ENCODE measurements at regions not wholly inside any gene's neighbourhood (a gene's known extent, or its start where the extent isn't known, plus 50 kb on each side); places are given as distances from the start of the nearest gene placed in this dataset.
"Not testable (repeated sequence)": the region's sequence is repeated elsewhere in the genome, so short reads cannot be mapped to it uniquely, and the experiment has no call there.

DNA sequence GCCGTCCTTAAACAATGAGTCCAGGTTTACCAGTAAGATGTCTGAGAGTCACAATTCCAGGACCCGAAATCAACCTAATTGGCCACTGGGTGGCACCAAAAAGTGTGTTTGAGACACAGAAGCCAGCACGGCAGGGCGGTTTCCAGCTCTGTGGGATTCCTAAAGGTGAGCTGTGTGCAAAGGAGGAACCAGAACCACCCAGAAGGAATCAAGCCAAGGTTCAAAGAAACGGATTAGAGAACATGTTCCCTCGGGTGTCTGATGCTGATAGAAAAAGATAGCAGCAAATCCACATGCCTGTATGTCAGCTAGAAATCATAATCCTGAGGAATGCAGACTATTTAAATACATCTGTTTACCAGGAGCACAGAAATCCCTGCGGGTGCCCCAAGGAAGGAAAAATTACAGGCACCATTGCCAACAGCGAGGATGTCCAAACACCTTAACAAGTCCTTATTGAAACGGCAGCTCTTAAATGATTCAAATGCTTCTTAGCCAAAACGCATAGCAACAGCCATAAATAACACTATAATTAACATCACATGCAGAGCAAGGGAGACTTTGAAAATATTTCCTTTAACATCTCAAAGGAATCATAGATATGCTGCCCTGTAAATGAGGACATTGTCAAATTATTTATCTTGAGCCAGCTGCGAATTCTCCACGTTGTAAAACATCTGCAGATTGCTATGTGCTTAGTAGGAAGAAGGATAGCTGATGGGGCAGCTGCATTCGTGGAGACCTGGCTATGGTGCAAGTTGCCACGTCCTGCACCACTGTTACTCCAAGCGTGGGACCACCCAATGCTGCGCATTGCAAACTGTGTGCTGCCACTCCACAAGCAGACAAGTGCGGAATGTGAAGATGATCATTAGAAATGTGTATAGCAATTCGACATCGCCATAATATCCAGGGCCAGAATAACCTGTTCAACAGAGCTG is 318.7 kb upstream of the NCKAP5 start:
- no peak for FAIRE-seq

DNA sequence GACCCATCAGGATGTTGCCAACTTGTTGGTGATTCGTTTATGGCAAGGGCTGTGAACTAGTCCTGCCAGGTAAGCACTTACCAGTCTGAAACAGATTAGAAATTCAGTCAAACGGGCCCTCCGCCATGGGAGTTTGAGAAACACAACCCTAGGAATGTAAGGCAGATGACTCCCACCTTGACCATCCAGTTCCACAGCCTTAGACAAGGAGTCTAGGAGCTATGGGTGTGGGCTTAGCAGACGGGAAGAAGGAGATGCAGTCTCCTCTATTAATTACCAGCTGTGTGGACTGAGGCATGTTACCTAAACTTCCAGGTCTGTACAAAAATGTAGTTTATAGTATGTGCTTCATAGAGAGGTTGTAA is 319.4 kb upstream of the NCKAP5 start:
- FAIRE-seq, result no peak

DNA sequence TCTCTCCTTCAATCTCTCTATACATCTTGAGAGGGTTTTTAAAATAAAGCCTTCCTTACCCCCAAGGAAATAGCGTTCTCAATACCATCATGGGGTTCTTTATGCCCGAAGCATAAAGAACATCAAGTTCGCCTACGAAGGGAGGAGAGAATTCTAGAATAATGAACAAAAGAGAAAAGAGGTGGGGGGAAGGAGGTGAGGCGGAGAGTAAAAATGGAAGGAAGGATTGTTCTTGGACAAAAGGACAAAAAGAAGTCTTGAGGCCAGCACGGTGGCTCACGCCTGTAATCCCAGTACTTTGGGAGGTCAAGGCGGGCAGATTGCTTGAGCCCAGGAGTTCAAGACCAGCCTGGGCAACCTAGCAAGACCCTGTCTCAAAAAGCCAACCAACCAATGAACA is 319.8 kb upstream of the NCKAP5 start:
- no peak for FAIRE-seq

DNA sequence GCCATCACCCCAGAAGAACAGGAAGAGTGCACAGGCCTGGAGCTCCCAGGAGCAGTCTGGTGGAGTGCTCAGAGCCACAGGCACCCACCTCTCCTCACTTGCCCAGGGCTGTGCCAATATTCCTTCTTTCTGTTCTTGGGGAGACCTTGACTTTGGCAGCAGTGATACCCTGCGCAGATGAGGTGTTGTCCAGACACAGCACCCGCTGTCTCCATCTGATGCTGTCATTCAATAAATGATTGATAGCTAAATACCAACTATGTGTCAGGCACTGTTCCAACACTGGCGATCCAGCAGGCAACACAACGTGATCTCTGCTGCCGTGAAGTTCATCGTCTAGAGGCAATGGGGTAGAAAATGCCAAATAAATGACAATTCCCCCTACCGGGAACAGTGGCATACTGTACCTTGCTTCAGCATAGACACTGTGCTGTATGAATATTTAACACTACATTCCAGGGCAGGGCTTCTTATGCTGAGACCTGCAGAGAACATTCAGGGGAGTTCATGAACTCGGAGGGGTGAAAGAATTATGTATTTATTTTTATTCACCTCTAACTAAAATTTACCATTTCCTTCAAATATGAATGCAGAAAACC is 320.5 kb upstream of the NCKAP5 start:
- FAIRE-seq, result no peak

DNA sequence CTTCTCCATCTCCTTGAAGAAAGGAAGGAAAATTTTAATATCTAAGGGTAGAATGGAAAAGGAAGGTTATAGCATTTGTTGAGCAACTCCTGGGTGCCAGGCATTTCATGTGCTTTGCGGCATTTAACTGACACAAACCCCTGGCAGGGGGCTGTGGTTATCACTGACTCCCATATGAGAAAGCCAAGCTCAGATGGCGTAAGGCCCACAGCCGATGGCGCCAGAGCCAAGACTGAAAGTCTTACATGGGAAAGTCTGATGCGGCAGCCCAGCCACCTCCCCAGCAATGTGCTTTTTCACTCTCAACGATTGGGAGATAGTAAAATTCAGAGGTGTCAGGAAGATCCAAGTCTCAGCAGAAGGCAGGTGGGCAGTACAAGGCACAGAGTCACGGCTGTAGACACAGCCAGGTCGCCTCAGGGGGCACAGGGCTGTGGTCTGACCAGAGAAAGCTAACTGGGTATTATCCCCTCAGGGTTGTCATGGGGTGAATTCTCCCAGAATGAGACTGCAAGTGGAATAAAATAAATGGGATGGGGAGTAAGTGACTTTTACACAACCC is 324.2 kb upstream of the NCKAP5 start:
- no peak for FAIRE-seq

DNA sequence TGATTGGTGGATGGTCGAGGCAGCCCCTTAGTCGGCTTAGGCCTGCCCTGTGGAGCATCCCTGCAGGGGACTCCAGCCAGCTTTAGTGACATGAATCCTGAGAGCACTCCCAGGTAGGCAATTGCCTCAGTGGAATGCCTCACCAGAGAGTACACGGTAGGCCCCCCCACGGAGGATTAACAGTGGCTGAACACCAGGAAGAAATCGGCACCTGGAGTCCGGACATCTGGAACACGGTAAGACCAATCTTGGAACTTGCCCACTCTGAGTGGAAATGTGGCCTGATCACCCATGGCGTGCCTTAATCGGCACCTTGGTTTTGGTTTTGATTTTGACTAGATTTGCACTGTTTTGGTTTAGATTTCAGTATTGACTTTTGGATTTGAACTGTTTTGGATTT is 326.2 kb upstream of the NCKAP5 start:
- no peak for FAIRE-seq

DNA sequence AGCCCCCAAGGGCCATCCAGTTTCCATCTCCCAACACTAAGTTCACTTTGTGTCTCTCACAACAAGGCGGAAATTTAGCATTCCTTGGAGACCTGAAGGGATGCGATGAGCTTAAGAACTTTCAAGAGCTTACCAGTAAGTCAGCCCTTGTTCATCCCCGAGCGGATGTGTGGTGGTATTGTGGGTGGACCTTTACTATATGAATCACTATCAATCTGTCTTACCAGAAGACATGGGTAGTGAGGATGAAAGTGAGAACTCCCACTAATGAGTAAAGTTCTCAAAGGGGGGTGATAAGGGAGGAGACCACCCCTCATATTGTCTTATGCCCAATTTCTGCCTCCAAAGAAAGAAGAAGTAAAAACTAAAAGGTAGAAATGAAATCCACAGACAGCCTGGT is 329.6 kb upstream of the NCKAP5 start:
- not testable (repeated sequence) for FAIRE-seq

DNA sequence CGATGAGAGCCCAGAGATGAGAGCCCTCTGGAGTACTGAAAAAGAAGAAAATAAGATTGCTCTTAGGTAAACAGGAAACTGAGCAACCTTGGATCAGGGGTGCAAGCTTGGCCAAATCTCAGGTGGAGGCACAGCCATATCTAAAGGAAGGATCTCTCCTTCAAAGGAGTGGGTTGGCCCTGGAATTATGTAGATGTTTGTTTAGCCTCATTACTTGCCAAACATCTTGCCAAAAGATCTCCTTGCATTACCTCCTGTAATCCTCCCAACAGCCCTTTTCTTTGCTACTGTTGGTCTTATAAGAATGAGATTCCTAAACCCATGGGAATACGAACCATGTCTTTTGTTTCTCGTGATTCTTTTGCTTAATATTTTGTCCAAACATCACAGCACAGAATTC is 332.6 kb upstream of the NCKAP5 start:
- FAIRE-seq, result no peak

DNA sequence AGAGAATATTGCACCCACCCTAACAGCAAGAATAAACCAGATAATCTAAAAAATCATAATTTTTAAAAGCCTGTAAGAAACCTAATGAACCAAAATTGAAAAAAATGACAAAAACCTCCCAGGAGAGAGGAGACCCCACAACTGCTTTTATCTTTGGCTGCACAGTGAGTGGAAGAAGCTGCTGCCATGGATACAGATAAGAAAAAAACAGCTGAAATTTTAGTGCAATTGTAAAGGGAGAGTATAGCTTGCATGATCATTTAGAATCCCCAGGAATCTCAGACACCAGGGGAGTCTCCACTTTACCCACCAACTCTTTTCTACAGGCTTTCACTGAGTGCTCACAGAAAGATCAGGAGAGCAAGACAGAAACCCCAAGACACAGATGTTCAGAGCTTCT is 338.1 kb upstream of the NCKAP5 start:
- no peak for FAIRE-seq

DNA sequence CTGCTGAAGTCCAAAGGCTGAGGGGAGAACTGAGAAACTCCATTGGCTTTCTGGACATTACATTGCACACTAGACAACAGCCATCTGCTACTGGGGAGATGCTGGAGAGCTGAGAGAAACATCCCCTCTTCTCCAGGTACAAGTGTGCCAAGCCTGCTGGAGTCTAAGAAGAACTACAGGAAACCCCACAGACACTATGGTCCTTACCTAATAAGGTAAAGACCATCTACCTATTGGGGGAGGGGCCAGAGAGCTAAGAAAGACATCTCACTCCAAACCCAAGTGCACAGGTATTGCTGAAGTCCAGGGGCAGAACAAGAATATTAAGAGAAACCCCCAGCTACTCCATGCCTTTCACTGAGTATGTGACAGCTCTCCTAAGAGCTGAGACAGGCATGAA is 338.7 kb upstream of the NCKAP5 start:
- FAIRE-seq, result no peak

DNA sequence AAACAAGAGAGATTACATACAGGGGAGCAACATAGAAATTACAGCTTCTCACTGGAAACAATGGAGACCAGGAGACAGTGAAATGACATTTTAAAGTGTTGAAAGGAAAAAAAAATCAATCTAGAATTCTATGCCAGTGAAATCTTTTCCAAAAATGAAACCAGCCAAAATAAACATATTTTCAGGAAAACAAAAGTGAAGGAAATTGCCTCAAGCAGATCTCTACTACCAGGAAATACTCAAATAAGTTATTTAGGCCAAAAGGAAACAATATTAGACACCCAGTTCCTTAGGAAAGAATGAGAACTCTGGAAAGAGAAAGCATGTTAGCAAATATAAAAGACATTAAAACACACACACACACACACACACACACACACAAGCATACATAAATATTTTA is 339.9 kb upstream of the NCKAP5 start:
- FAIRE-seq, result no peak

DNA sequence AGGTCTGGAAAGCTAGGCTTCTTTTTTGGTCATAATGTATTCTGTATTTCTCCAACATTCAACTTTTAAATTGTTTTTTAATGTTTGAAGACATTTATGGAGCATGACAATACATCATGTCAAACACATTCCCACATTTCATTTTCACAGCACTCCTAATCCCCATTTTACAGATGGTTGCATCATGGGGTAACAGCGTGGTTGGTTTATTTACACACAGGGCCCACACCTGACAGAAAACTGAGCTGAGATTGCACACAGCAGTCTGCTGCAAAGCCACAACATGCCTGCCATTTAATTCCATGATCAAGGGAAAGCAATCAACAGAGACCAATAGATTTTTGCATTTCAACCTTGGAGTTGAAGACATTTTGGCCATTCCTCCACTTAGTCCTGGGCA is 335.7 kb upstream of the MGAT5 start:
- FAIRE-seq, result no peak

DNA sequence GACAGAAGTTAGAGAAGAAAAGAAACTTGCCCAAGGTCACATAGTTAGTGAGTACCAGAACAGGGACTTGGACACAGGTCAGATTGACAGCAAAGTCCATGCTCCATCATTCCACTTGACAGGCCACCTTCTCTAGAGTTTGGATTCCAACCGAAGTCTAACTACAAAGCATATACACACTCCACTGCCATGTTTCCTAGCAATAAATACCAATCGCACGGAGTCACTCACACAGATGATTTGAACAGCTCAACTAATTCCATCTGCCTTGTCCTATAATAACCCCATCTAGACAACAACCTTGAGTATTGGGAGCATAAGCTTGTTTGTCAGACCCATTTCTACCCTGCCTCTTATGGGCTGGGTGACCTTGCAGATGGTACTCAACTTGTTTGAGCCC is 334.6 kb upstream of the MGAT5 start:
- FAIRE-seq, result no peak

DNA sequence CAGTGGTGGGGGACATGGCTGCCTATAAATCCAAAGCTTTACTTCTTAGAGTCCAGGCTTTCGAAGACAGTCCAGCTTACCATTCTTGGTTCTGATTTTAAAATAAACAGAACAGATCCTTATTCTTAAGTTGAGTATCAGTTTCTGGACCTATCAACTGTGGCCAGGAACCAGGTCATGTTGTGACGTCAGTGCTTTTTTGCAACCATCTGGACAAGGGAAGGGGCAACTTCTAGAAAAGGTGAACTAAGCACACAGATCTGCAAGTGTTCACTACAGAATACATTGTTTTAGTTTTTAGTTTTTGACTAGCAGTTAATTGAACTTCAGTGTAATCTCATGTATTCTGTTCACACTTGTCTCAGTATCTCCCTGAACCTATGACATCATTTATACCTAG is 326.0 kb upstream of the MGAT5 start:
- FAIRE-seq, result no peak

DNA sequence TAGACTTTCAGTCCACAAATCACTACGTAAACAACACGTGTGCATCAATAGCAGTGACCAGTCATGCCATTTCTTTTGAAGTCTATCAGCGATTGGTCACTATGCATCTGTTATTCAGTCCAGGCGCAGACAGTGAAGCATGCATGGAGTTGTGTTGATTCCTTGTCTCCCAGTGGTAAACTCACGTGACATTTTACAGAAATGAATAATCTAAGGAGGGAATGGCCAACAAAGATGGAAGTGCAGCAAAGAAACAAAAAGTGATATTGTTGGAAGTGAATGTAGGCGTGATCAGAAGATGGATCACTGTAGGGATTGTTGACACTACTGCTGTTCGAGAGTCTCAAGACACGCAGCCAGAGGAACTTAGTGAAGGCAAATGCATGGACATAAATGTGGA is 317.8 kb upstream of the MGAT5 start:
- no peak for FAIRE-seq

DNA sequence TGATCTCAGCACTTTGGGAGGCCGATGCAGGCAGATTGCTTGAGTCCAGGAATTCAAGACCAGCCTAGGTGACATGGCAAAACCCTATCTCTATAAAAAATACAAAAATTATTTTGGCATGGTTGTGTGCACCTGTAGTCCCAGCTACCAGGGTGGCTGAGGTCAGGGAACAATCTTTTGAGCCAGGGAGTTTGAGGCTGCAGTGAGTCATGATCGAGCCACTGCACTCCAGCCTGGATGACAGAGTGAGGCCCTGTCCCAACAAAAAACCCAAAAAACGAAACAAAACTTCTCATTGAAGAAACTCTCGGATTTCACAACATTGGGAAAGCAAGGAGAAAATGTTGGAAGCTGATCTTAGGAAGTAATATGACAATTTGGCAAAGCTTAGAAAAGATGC is 317.3 kb upstream of the MGAT5 start:
- no peak for FAIRE-seq

DNA sequence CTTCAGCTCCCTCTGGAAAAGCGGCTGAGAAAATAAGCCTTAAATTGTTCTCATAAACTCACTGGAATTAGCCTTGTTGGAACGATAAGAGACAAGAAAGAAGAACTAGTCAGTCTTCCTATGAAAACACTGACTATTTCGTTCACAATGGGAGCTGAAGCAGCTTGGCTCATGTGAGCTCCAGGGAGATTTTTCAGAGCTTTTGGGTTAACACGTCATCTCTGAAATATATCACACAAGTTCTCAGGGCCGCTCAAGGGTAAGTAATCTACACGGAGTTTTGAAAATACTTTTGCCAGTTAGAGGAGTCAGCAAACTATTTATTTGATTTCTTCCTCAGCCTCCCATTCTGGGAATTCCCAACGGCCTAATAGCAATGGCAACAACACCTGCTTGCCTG is 316.2 kb upstream of the MGAT5 start:
- no peak for FAIRE-seq

DNA sequence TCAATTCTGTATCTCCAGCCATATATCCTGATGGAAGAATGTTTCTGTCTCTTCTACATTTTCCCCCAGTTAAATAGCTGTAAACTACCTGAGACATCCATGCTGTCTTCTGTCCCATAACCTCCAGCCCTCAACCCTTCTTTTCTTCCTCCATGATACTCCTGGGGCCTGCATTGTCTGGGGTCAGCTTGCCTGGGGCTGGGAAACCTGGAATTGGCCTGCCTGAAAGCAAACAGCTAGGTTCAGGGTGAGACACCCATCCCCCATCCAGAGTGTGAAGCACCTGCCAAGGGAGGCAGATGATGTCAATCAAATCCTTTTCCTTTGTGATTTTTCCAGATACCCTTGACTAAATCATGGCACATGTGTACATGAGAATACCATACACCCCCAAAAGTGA is 313.7 kb upstream of the MGAT5 start:
- FAIRE-seq, result no peak

DNA sequence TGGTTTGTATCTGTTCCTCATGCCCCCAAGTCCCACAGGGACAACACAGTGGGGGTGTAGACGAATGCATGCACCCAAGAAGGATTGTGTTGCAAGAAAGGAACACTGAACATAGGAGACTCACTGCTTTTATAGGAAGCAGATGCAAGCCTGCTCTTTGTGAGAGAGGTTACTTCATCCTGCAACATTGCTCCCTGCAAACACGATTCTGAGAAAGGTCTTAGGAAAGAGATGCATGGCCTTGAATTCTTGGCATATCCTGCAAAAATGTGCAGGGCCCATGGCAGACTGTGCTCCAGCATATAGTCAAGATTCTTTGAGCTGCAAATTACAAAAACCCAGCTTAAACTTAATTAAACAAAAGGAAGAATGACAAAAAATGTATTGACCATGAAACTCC is 312.2 kb upstream of the MGAT5 start:
- no peak for FAIRE-seq

DNA sequence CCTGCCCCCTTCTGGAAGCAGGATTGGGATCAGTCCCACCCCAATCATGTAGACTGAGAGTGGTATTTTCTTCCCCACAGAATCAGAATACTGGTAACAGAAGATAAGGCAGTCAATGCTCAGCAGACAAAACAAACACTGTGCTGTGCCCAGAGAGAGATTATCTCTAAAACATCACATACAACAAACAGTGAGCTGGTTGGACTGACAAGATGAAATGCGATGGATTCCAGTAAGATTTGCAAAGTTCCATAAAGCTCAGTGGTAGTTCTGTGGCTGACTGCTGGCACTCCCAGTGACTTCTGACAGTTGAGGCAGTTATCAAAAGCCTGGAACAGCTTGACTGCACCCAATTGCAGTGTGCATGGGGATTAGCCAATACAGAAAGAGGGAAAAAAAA is 311.5 kb upstream of the MGAT5 start:
- no peak for FAIRE-seq

DNA sequence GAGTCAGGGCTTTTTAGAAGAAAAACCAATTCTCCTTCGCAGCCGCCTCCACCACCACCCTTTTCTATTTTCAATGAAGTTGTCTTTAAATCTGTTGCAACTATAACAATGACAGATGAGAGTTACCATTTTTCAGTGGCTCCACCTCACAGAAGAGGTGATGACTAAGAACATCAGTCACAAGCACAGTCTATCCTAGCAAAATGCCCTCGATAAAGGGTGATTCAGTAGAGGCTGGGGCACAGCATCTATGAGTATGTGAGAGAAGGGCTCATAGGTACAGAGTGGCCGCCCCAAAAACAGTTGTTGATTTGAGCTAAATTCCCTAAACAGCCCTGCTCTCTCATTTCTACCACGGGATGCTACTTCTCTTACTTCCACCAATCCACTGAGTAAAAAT is 310.8 kb upstream of the MGAT5 start:
- FAIRE-seq, result no peak

DNA sequence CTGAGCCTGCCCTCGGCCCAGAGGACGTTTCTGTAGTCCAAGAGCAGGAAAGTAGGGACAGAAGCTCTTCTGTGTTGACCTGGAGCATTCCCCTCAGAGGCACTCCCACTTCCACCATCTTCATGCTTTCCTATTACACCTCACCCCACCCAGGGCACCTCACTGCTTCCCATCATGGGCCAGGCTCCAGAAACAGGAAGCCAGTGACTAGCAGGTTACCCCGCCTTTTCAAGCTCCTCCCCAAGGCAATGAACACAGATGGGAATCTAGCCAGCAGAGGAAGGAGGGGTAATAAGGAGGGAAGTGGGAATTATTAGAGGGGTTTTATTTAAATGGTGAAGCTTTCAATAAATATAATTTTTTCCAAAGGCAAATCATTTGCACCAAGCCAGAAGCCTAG is 308.8 kb upstream of the MGAT5 start:
- no peak for FAIRE-seq

DNA sequence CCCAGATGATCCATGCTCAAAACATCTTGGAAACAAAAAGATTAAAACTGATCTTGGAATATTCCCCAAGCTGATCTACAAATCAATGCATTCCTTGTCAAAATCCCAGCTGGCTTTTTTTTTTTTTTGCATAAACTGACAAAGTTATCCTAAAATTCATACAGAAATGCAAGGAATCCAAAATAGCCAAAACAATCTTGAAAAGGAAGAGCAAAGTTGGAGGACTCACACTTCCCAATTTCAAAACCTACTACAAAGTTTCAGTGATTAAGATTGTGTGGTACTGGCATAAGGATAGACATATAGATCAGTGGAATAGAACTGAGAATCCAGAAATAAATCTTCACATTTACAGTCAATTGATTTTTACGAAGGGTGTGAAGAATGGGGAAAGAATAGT is 306.8 kb upstream of the MGAT5 start:
- no peak for FAIRE-seq

DNA sequence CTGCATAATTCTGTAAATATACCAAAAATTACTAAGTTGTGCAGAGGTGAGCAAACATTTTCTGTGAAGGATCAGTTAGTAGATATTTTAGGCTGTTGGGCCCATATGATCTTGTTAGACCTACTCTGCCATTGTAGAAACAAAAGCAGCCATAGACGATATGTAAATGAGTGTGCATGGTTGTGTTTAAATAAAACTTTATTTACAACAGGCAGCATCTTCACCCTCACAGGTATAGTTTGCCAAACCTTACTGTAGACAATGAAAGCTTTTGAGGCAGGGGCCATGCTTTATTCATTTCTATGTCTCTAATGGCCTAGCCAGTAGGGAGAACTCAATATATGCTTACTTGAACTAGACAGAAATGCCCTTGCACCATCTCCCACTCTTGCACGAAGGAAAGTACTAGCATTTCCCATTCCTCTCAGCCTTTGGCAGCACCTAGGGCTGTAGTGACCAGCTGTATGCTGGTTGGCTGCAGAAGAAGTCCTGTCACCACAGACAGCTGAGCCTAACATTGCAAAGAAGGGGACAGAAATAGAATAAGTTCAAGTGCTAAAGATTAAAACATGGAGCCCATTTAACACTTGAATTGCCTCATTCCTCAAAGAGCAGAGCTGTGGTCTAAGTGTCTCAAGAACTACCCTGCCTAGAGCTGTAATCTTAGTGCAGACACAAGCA is 305.1 kb upstream of the MGAT5 start:
- FAIRE-seq, result no peak
